HCT116 (cell line): ENCODE measurements at regions not wholly inside any gene's neighbourhood (a gene's known extent, or its start where the extent isn't known, plus 50 kb on each side); places are given as distances from the start of the nearest gene placed in this dataset.

ENCODE experiments used
- ATAC-seq: fragments of 200-7000 bp; cut with Tn5 transposase; 2 replicates; pipeline ENCODE4 v1.9.1; 2020; ENCODE audit warnings: mild to moderate bottlenecking, moderate library complexity
- BruUV-seq: library from RNA; stranded (reverse); fragments of 400-500 nt; replicated peaks from 2 replicates; lab custom pipeline; 2021; lab: Mats Ljungman, UMichigan
- CTCF ChIA-PET: fragments of 300-600 bp; sonication (Branson Sonifier 250); formaldehyde crosslinking; loops from one replicate; lab custom pipeline; 2021; ENCODE audit warnings: antibody characterized with exemption; lab: Charles Lee
- POLR2A ChIA-PET: fragments of 300-600, 350-600 bp; sonication (Branson Sonifier 250); formaldehyde crosslinking; loops from one replicate; lab custom pipeline; 2021; ENCODE audit warnings: antibody characterized with exemption; lab: Charles Lee
- RAD21 ChIA-PET, 2 experiments: fragments of 300-600 bp; sonication (Branson Sonifier 250); formaldehyde crosslinking; loops; one replicate each; lab custom pipeline; 2023; ENCODE audit warnings: low total read pairs in 2 of 2; ENCODE audit not compliant: uncharacterized antibody in 2 of 2, unreplicated experiment in 2 of 2, low non-redundant PET in 1 of 2; lab: Charles Lee
- DNase-seq: peaks from one replicate; pipeline ENCODE4 v3.0.0-alpha.2; 2010; ENCODE audit warnings: low read depth, low spot score
- H2AFZ ChIP-seq: fragments of 200-600 bp; shearing (Covaris generic), sonication (generic); 2 replicates; pipeline ENCODE4 v1.6.1; 2017; ENCODE audit warnings: low read depth, mixed run types, mixed read lengths, antibody characterized with exemption, low read length; ENCODE audit not compliant: poor library complexity, severe bottlenecking
- H3K27ac ChIP-seq: 2 replicates; pipeline ENCODE4 v1.5.1; 2012; ENCODE audit warnings: low read depth, low read length
- H3K27me3 ChIP-seq: fragments of 200-600 bp; sonication (generic); 2 replicates; pipeline ENCODE4 v1.6.1; 2016; ENCODE audit warnings: mixed run types, low read length, mixed read lengths; ENCODE audit not compliant: insufficient read depth
- H3K36me3 ChIP-seq, 2 experiments: fragments of 200-500 bp in 1 of 2; fragments of 200-600 bp in 1 of 2; sonication (Bioruptor generic) in 1 of 2; sonication (generic) in 1 of 2; 2 replicates each; pipeline versions ENCODE4 v1.5.1 to v1.6.1; 2014 to 2016; ENCODE audit warnings: low read length in 2 of 2, inconsistent platforms in 1 of 2, mixed read lengths in 1 of 2, mixed run types in 1 of 2; ENCODE audit not compliant: insufficient read depth in 2 of 2, control insufficient read depth in 1 of 2
- H3K4me1 ChIP-seq, 2 experiments: fragments of 200-600 bp in 1 of 2; sonication (generic) in 1 of 2; 2 replicates each; pipeline versions ENCODE4 v1.5.1 to v1.6.1; 2012 to 2017; ENCODE audit warnings: low read length in 2 of 2, inconsistent platforms in 1 of 2, mild to moderate bottlenecking in 1 of 2, mixed read lengths in 1 of 2, mixed run types in 1 of 2, moderate library complexity in 1 of 2; ENCODE audit not compliant: insufficient read depth in 2 of 2, control insufficient read depth in 1 of 2
- H3K4me2 ChIP-seq: fragments of 200-600 bp; sonication (generic); 2 replicates; pipeline ENCODE4 v1.6.1; 2017; ENCODE audit warnings: mixed run types, low read length, mixed read lengths
- H3K4me3 ChIP-seq, 2 experiments: fragments of 200-600 bp in 1 of 2; sonication (generic) in 1 of 2; replicated peaks in 1 of 2; 2 replicates each; pipeline ENCODE4 v1.5.1; 2011 to 2016; ENCODE audit warnings: low read length in 2 of 2, control low read depth in 1 of 2, low read depth in 1 of 2, mild to moderate bottlenecking in 1 of 2, mixed read lengths in 1 of 2, mixed run types in 1 of 2
- H3K79me2 ChIP-seq: fragments of 200-600 bp; sonication (generic); 2 replicates; pipeline ENCODE4 v1.6.1; 2017; ENCODE audit warnings: mild to moderate bottlenecking, mixed run types, low read length, moderate library complexity, mixed read lengths; ENCODE audit not compliant: insufficient read depth
- H3K9ac ChIP-seq: fragments of 200-600 bp; sonication (generic); 2 replicates; pipeline ENCODE4 v1.6.1; 2016; ENCODE audit warnings: low read length, mixed read lengths
- H3K9me2 ChIP-seq: fragments of 200-600 bp; sonication (generic), shearing (Covaris generic); 2 replicates; pipeline ENCODE4 v1.6.1; 2017; ENCODE audit warnings: mixed run types, mild to moderate bottlenecking, moderate library complexity; ENCODE audit not compliant: insufficient read depth
- H3K9me3 ChIP-seq, 2 experiments: fragments of 200-500 bp in 1 of 2; fragments of 200-600 bp in 1 of 2; sonication (Bioruptor generic) in 1 of 2; sonication (generic) in 1 of 2; 2 replicates each; pipeline ENCODE4 v1.6.1; 2014 to 2017; ENCODE audit warnings: low read length in 2 of 2, mixed read lengths in 2 of 2, inconsistent platforms in 1 of 2, low read depth in 1 of 2, mild to moderate bottlenecking in 1 of 2, mixed run types in 1 of 2, moderate library complexity in 1 of 2; ENCODE audit not compliant: control insufficient read depth in 1 of 2, insufficient read depth in 1 of 2
- H4K20me1 ChIP-seq: fragments of 200-600 bp; sonication (generic), shearing (Covaris generic); 2 replicates; pipeline ENCODE4 v1.6.1; 2017; ENCODE audit warnings: mixed run types, mild to moderate bottlenecking, moderate library complexity; ENCODE audit not compliant: insufficient read depth
- ATF3 ChIP-seq: IDR thresholded peaks from 2 replicates; pipeline ENCODE4 v1.6.1; 2012
- CTCF ChIP-seq, 3 experiments: fragments of 200-600 bp in 1 of 3; sonication (generic) in 1 of 3; IDR thresholded peaks in 2 of 3; conservative IDR thresholded peaks in 1 of 3; 2 replicates each; pipeline ENCODE4 v1.5.1; 2012 to 2017; ENCODE audit warnings: low read depth in 2 of 3, low read length in 2 of 3, antibody characterized with exemption in 1 of 3, borderline replicate concordance in 1 of 3, control low read depth in 1 of 3, mild to moderate bottlenecking in 1 of 3, mixed read lengths in 1 of 3, mixed run types in 1 of 3, moderate library complexity in 1 of 3; ENCODE audit not compliant: insufficient read depth in 1 of 3
- EGR1 ChIP-seq: IDR thresholded peaks from 2 replicates; pipeline ENCODE4 v1.6.1; 2012; ENCODE audit warnings: low read depth
- ELF1 ChIP-seq: IDR thresholded peaks from 2 replicates; pipeline ENCODE4 v1.6.1; 2012; ENCODE audit warnings: low read depth, borderline replicate concordance
- EZH2 ChIP-seq: fragments of 200-600 bp; sonication (generic); IDR thresholded peaks from 2 replicates; pipeline ENCODE4 v1.6.1; 2017; ENCODE audit warnings: antibody characterized with exemption, mixed run types
- FOSL1 ChIP-seq: IDR thresholded peaks from 2 replicates; pipeline ENCODE4 v1.6.1; 2012; ENCODE audit warnings: low read depth
- POLR2AphosphoS5 ChIP-seq: IDR thresholded peaks from 2 replicates; pipeline ENCODE4 v1.6.1; 2011; ENCODE audit warnings: mild to moderate bottlenecking, low read depth, low read length, moderate library complexity
- RAD21 ChIP-seq: IDR thresholded peaks from 2 replicates; pipeline ENCODE4 v1.6.1; 2012; ENCODE audit warnings: low read depth, mild to moderate bottlenecking
- SIN3A ChIP-seq: IDR thresholded peaks from 2 replicates; pipeline ENCODE4 v1.6.1; 2012; ENCODE audit warnings: low read depth
- SP1 ChIP-seq: IDR thresholded peaks from 2 replicates; pipeline ENCODE4 v1.6.1; 2012; ENCODE audit warnings: low read depth
- SRF ChIP-seq: IDR thresholded peaks from 2 replicates; pipeline ENCODE4 v1.6.1; 2012; ENCODE audit warnings: low read depth
- ZBTB33 ChIP-seq: IDR thresholded peaks from 2 replicates; pipeline ENCODE4 v1.6.1; 2011; ENCODE audit warnings: mild to moderate bottlenecking, low read length, moderate library complexity; ENCODE audit not compliant: insufficient replicate concordance; ENCODE audit errors: extremely low read depth
- ZFX ChIP-seq: fragments of 450-650 bp; IDR thresholded peaks from 2 replicates; pipeline ENCODE4 v1.6.1; 2017
- ZNF274 ChIP-seq: fragments of 200-500 bp; sonication (Bioruptor generic); IDR thresholded peaks from 2 replicates; pipeline ENCODE4 v1.6.1; 2014; ENCODE audit warnings: mild to moderate bottlenecking, low read depth, low read length, inconsistent platforms
- intact Hi-C: fragments of 100-400 bp; cut with micrococcal nuclease; formaldehyde crosslinking; loops from 2 replicates; pipeline ENCODE4 v1.10.0; 2022

GRCh38 chr9:38256461-38256860 lies 136.0 kb upstream of the ALDH1B1 start:
- no peaks in the 10 kb centered on the region for H3K79me2 ChIP-seq
- no peaks in the 10 kb centered on the region for H3K4me1 ChIP-seq
- BruUV-seq = no TSS peak
- no peaks in the 10 kb centered on the region for H3K9me2 ChIP-seq
- no peak overlapping the region for H2AFZ ChIP-seq
- H3K9ac ChIP-seq = no peak overlapping the region
- no peaks in the 10 kb centered on the region for H3K9me3 ChIP-seq
- H4K20me1 ChIP-seq = no peaks in the 10 kb centered on the region
- DNase-seq = no peak
- no peaks in the 10 kb centered on the region for H3K27me3 ChIP-seq
- intact Hi-C loops = no loop called here
- no peaks in the 10 kb centered on the region for H3K36me3 ChIP-seq
- ChIA-PET RAD21 (interaction anchor here in 1 of 2 experiments (0.6 kb wide), 1 partner anchor 46 kb away, joined by 3 read pairs; no protein-coding TSS in a partner anchor), POLR2A (no interaction called here), CTCF (interaction anchor here (1.2 kb wide), 1 partner anchor 168 kb away, joined by 5 read pairs; no protein-coding TSS in a partner anchor)
- H3K4me3 ChIP-seq = no peak overlapping the region
- H3K27ac ChIP-seq = no peak overlapping the region
- no peak for ATAC-seq
- H3K4me2 ChIP-seq = no peak overlapping the region
- TF ChIP-seq FOSL1 (no peak), POLR2AphosphoS5 (no peak), SP1 (no peak), RAD21 (no peak), CTCF (IDR thresholded peaks at IDR 0.05 in 2 of 3, conservative IDR thresholded peaks at IDR 0.05 in 1 of 3; ENCODE audit: borderline replicate concordance in 1 of 3, insufficient read depth in 1 of 3, low read depth in 2 of 3, low read length in 2 of 3) (no peak)

- BruUV-seq = no TSS peak
- TF ChIP-seq POLR2AphosphoS5 = no peak
- no peak for TF ChIP-seq ATF3
- TF ChIP-seq SIN3A = no peak
- no peak for TF ChIP-seq ZFX
- no peak for TF ChIP-seq SRF
- TF ChIP-seq ELF1 = no peak
- TF ChIP-seq ZNF274 = no peak
- TF ChIP-seq RAD21 = no peak
- no peak for TF ChIP-seq ZBTB33
- TF ChIP-seq EZH2 = no peak
- no peak for TF ChIP-seq EGR1
- Histone ChIP-seq H3K27ac (no peak overlapping the region), H3K79me2 (no peaks in the 10 kb centered on the region), H3K4me1 (no peaks in the 10 kb centered on the region), H4K20me1 (no peaks in the 10 kb centered on the region), H3K27me3 (no peaks in the 10 kb centered on the region), H3K9ac (no peak overlapping the region), H2AFZ (no peak overlapping the region), H3K4me2 (no peak overlapping the region), H3K36me3 (no peaks in the 10 kb centered on the region), H3K9me2 (no peaks in the 10 kb centered on the region), H3K9me3 (no peaks in the 10 kb centered on the region), H3K4me3 (no peak overlapping the region)
- ChIA-PET POLR2A (no interaction called here), RAD21 (no interaction called here), CTCF (interaction anchor here (1.2 kb wide), 1 partner anchor 167 kb away, joined by 5 read pairs; no protein-coding TSS in a partner anchor)
- no peak for ATAC-seq
- no peak for DNase-seq
- intact Hi-C loops = no loop called here
Measured at GRCh38 chr9:38255599-38255998, 136.9 kb upstream of the ALDH1B1 start.
